Upper lobe of left lung (tissue), 4 donors: ENCODE measurements at regions not wholly inside any gene's neighbourhood (a gene's known extent, or its start where the extent isn't known, plus 50 kb on each side); places are given as distances from the start of the nearest gene placed in this dataset.

ENCODE experiments used
- CTCF ChIP-seq, 6 experiments: fragments of 450-650 bp in 4 of 6; fragments of 200-600 bp in 2 of 6; sonication (generic) in 2 of 6; IDR thresholded peaks; one replicate each; pipeline ENCODE4 v1.5.1; 2016 to 2019; ENCODE audit warnings: antibody characterized with exemption in 6 of 6
- EP300 ChIP-seq, 4 donors: sonication (generic); formaldehyde crosslinking; IDR thresholded peaks; one replicate each; pipeline ENCODE4 v1.5.1; 2017; ENCODE audit warnings: antibody characterized with exemption in 4 of 4, control low read depth in 2 of 4
- POLR2A ChIP-seq, 4 donors: fragments of 450-650 bp; IDR thresholded peaks; one replicate each; pipeline ENCODE4 v1.5.1; 2016 to 2017; ENCODE audit warnings: antibody characterized with exemption in 4 of 4, mild to moderate bottlenecking in 2 of 4
- POLR2AphosphoS5 ChIP-seq, 2 donors: sonication (generic); formaldehyde crosslinking; IDR thresholded peaks; one replicate each; pipeline ENCODE4 v1.5.1; 2017; ENCODE audit warnings: antibody characterized with exemption in 2 of 2

GRCh38 chr17:79145548-79145947 lies 70.9 kb downstream of the ENGASE start:
- TF ChIP-seq POLR2AphosphoS5 (IDR thresholded peaks at IDR 0.05) (no peak), EP300 (IDR thresholded peaks at IDR 0.05) (no peak), POLR2A (IDR thresholded peaks at IDR 0.05) (no peak), CTCF (IDR thresholded peaks at IDR 0.05) (no peak)
